B cell (primary cell): ENCODE measurements at regions not wholly inside any gene's neighbourhood (a gene's known extent, or its start where the extent isn't known, plus 50 kb on each side); places are given as distances from the start of the nearest gene placed in this dataset.

Experiments used
- ATAC-seq: fragments of 200-7000 bp; cut with Tn5 transposase; one replicate; pipeline ENCODE4 v1.10.0; 2021; ENCODE audit warnings: low read depth, mild to moderate bottlenecking, moderate number of reproducible peaks, moderate library complexity
- CTCF ChIA-PET: fragments of 350-600 bp; sonication (Branson Sonifier 250); formaldehyde crosslinking; loops from one replicate; lab custom pipeline; 2021; ENCODE audit warnings: antibody characterized with exemption, inconsistent platforms; lab: Charles Lee
- POLR2A ChIA-PET: fragments of 350-600 bp; sonication (Branson Sonifier 250); formaldehyde crosslinking; loops from one replicate; lab custom pipeline; 2021; ENCODE audit warnings: antibody characterized with exemption; lab: Charles Lee
- DNase-seq: peaks from one replicate; pipeline ENCODE4 v3.0.0; 2013
- H2AFZ ChIP-seq: 2 replicates; pipeline ENCODE4 v1.6.1; 2012; ENCODE audit warnings: mild to moderate bottlenecking, low read depth, low read length; ENCODE audit not compliant: insufficient read depth, poor library complexity, severe bottlenecking
- H3K27ac ChIP-seq, 2 donors: 1 replicate in 1 of 2; 2 replicates in 1 of 2; pipeline ENCODE4 v1.5.1; 2012 to 2013; ENCODE audit warnings: low read length in 2 of 2, mild to moderate bottlenecking in 2 of 2, moderate library complexity in 1 of 2
- H3K27me3 ChIP-seq, 4 experiments: fragments of 200-600 bp in 1 of 4; sonication (generic) in 1 of 4; replicated peaks in 1 of 4; 1 replicate in 2 of 4; 2 replicates in 2 of 4; pipeline versions ENCODE4 v1.6.1 to v1.7.0; 2013 to 2016; ENCODE audit warnings: low read length in 3 of 4, mild to moderate bottlenecking in 2 of 4, mixed read lengths in 1 of 4, moderate library complexity in 1 of 4; ENCODE audit not compliant: insufficient read depth in 4 of 4, control insufficient read depth in 3 of 4; ENCODE audit errors: control extremely low read depth in 1 of 4
- H3K36me3 ChIP-seq, 2 experiments: replicated peaks in 1 of 2; 1 replicate in 1 of 2; 2 replicates in 1 of 2; pipeline versions ENCODE4 v1.6.1 to v1.7.1; 2013; ENCODE audit warnings: low read length in 1 of 2; ENCODE audit not compliant: insufficient read depth in 2 of 2, control insufficient read depth in 1 of 2; ENCODE audit errors: control extremely low read depth in 1 of 2, extremely low read depth in 1 of 2
- H3K4me1 ChIP-seq, 2 donors: fragments of 200-600 bp in 1 of 2; sonication (generic) in 1 of 2; 1 replicate in 1 of 2; 2 replicates in 1 of 2; pipeline versions ENCODE4 v1.5.1 to v1.6.1; 2013 to 2017; ENCODE audit warnings: low read length in 2 of 2; ENCODE audit not compliant: control insufficient read depth in 2 of 2, insufficient read depth in 2 of 2
- H3K4me2 ChIP-seq: replicated peaks from 2 replicates; pipeline ENCODE3; 2012; ENCODE audit warnings: mild to moderate bottlenecking, low read depth, low read length; ENCODE audit not compliant: poor library complexity, severe bottlenecking
- H3K4me3 ChIP-seq, 5 experiments: fragments of 200-600 bp in 1 of 5; sonication (generic) in 1 of 5; 1 replicate in 3 of 5; 2 replicates in 2 of 5; pipeline versions ENCODE4 v1.5.1 to v1.7.0; 2011 to 2016; ENCODE audit warnings: low read length in 4 of 5, mild to moderate bottlenecking in 4 of 5, low read depth in 2 of 5, control low read depth in 1 of 5, moderate library complexity in 1 of 5; ENCODE audit not compliant: insufficient read depth in 1 of 5; ENCODE audit errors: control extremely low read depth in 1 of 5, extremely low read depth in 1 of 5
- H3K79me2 ChIP-seq: fragments of 200-600 bp; sonication (generic); one replicate; pipeline ENCODE4 v1.6.0; 2016; ENCODE audit warnings: low read length; ENCODE audit not compliant: control insufficient read depth, insufficient read depth
- H3K9ac ChIP-seq: fragments of 200-600 bp; sonication (generic); 2 replicates; pipeline ENCODE4 v1.6.1; 2017; ENCODE audit warnings: mild to moderate bottlenecking, low read length, moderate library complexity
- H3K9me3 ChIP-seq, 3 donors: one replicate each; pipeline versions ENCODE4 v1.6.1 to v1.7.1; 2013; ENCODE audit warnings: low read length in 2 of 3; ENCODE audit not compliant: control insufficient read depth in 2 of 3, insufficient read depth in 1 of 3; ENCODE audit errors: control extremely low read depth in 1 of 3
- H4K20me1 ChIP-seq: 2 replicates; pipeline ENCODE4 v1.6.0; 2012; ENCODE audit warnings: mild to moderate bottlenecking, low read length; ENCODE audit not compliant: insufficient read depth, control insufficient read depth, poor library complexity, severe bottlenecking
- H3K27ac Mint-ChIP-seq: one replicate; pipeline ENCODE4 v1.8.0; 2021; ENCODE audit warnings: mixed read lengths
- H3K27me3 Mint-ChIP-seq: one replicate; pipeline ENCODE4 v1.8.0; 2021; ENCODE audit warnings: mixed read lengths
- H3K4me1 Mint-ChIP-seq: one replicate; pipeline ENCODE4 v1.8.0; 2021; ENCODE audit warnings: mixed read lengths
- H3K4me3 Mint-ChIP-seq: one replicate; pipeline ENCODE4 v1.8.0; 2021; ENCODE audit warnings: mixed read lengths
- H3K9me3 Mint-ChIP-seq: one replicate; pipeline ENCODE4 v1.8.0; 2022; ENCODE audit warnings: mixed read lengths; ENCODE audit not compliant: insufficient read depth
- CTCF ChIP-seq: fragments of 200-600 bp; IDR thresholded peaks from one replicate; pipeline ENCODE4 v1.8.0; 2022; ENCODE audit warnings: antibody characterized with exemption, mild to moderate bottlenecking
- EZH2 ChIP-seq: IDR thresholded peaks from 2 replicates; pipeline ENCODE4 v1.6.1; 2012; ENCODE audit warnings: borderline replicate concordance, low read depth, mild to moderate bottlenecking, moderate library complexity, low read length; ENCODE audit not compliant: insufficient read depth, poor library complexity, severe bottlenecking
- WGBS: methylation state at CpG from one replicate; pipeline ENCODE4 v1.1.5; 2013; ENCODE audit warnings: missing lambda C conversion rate; ENCODE audit not compliant: insufficient coverage; 5-methylcytosine and 5-hydroxymethylcytosine counted together
- intact Hi-C: fragments of 100-400 bp; cut with micrococcal nuclease; formaldehyde crosslinking; loops from one replicate; pipeline ENCODE4 v1.10.0; 2022

- no peak overlapping the region for H3K27ac Mint-ChIP-seq
These were observed 54.9 kb upstream of the DLX4 start for GRCh38 chr17:49914096-49914490.

GRCh38 chr17:49914664-49915063 is 54.3 kb upstream of the DLX4 start:
- intact Hi-C loops, result no loop called here
- Histone ChIP-seq H3K79me2 (no peaks in the 10 kb centered on the region), H3K27me3 (peaks cover 0 to 42% (median 7%) of the 10 kb centered on the region in 4 experiments), H3K36me3 (no peaks in the 10 kb centered on the region), H3K4me1 (peaks cover 0 to 4% of the 10 kb centered on the region in 2 donors), H3K4me2 (no peak overlapping the region), H3K27ac (no peak overlapping the region), H3K9ac (no peak overlapping the region), H4K20me1 (no peaks in the 10 kb centered on the region), H3K9me3 (peaks cover 0 to 2% (median 0%) of the 10 kb centered on the region in 3 donors), H3K4me3 (no peak overlapping the region), H2AFZ (no peak overlapping the region)
- Mint-ChIP-seq H3K9me3 (no peaks in the 10 kb centered on the region), H3K4me1 (peaks cover 2% of the 10 kb centered on the region), H3K27ac (no peak overlapping the region), H3K4me3 (no peak overlapping the region), H3K27me3 (peaks cover 60% of the 10 kb centered on the region)
- CTCF ChIA-PET, result no interaction called here
- 100% methylated on average over 2 of the region's 4 CpGs for WGBS
- DNase-seq (no peak), ATAC-seq (no peak)
- TF ChIP-seq EZH2 (no peak), CTCF (no peak)
- POLR2A ChIA-PET, result no interaction called here

More at GRCh38 chr17:49914096-49914490, 54.9 kb upstream of the DLX4 start:
- ChIA-PET POLR2A (no interaction called here), CTCF (no interaction called here)
- Mint-ChIP-seq H3K27me3 (peaks cover 65% of the 10 kb centered on the region), H3K4me3 (no peak overlapping the region), H3K4me1 (peaks cover 2% of the 10 kb centered on the region), H3K9me3 (no peaks in the 10 kb centered on the region)
- Histone ChIP-seq H3K36me3 (no peaks in the 10 kb centered on the region), H3K79me2 (no peaks in the 10 kb centered on the region), H3K27me3 (peaks cover 0 to 48% (median 10%) of the 10 kb centered on the region in 4 experiments), H3K9me3 (peaks cover 0 to 2% (median 0%) of the 10 kb centered on the region in 3 donors), H3K4me2 (no peak overlapping the region), H3K9ac (no peak overlapping the region), H3K4me1 (peaks cover 0 to 6% of the 10 kb centered on the region in 2 donors), H4K20me1 (no peaks in the 10 kb centered on the region), H2AFZ (no peak overlapping the region), H3K4me3 (no peak overlapping the region), H3K27ac (no peak overlapping the region)
- TF ChIP-seq CTCF, result no peak
- TF ChIP-seq EZH2, result no peak
- ATAC-seq (no peak), DNase-seq (no peak)
- intact Hi-C loops, result no loop called here
- WGBS, result 73% methylated on average over 3 of the region's 4 CpGs
